IPS-20b (cell line): ENCODE measurements at regions not wholly inside any gene's neighbourhood (a gene's known extent, or its start where the extent isn't known, plus 50 kb on each side); places are given as distances from the start of the nearest gene placed in this dataset.
"Not testable (repeated sequence)": the region's sequence is repeated elsewhere in the genome, so short reads cannot be mapped to it uniquely, and the experiment has no call there.

Experiments used
- H3K27ac ChIP-seq: one replicate; pipeline ENCODE4 v1.5.1; 2013; ENCODE audit warnings: low read length
- H3K27me3 ChIP-seq: 2 replicates; pipeline ENCODE4 v1.6.1; 2013; ENCODE audit warnings: mild to moderate bottlenecking, low read length, inconsistent platforms; ENCODE audit not compliant: insufficient read depth
- H3K36me3 ChIP-seq: 2 replicates; pipeline ENCODE4 v1.6.1; 2013; ENCODE audit warnings: low read depth, mild to moderate bottlenecking, inconsistent platforms, low read length, moderate library complexity; ENCODE audit not compliant: insufficient read depth
- H3K4me1 ChIP-seq: 2 replicates; pipeline ENCODE4 v1.6.1; 2013; ENCODE audit warnings: mild to moderate bottlenecking, control low read depth, inconsistent platforms, low read length, moderate library complexity; ENCODE audit not compliant: insufficient read depth
- H3K4me3 ChIP-seq: 2 replicates; pipeline ENCODE4 v1.5.1; 2013; ENCODE audit warnings: mild to moderate bottlenecking, low read length, inconsistent platforms
- H3K9ac ChIP-seq: 2 replicates; pipeline ENCODE4 v1.6.1; 2013; ENCODE audit warnings: low read depth, mild to moderate bottlenecking, inconsistent platforms, low read length, moderate library complexity
- H3K9me3 ChIP-seq: 2 replicates; pipeline ENCODE4 v1.6.1; 2013; ENCODE audit warnings: mild to moderate bottlenecking, low read depth, low read length, inconsistent platforms; ENCODE audit not compliant: insufficient read depth

DNA sequence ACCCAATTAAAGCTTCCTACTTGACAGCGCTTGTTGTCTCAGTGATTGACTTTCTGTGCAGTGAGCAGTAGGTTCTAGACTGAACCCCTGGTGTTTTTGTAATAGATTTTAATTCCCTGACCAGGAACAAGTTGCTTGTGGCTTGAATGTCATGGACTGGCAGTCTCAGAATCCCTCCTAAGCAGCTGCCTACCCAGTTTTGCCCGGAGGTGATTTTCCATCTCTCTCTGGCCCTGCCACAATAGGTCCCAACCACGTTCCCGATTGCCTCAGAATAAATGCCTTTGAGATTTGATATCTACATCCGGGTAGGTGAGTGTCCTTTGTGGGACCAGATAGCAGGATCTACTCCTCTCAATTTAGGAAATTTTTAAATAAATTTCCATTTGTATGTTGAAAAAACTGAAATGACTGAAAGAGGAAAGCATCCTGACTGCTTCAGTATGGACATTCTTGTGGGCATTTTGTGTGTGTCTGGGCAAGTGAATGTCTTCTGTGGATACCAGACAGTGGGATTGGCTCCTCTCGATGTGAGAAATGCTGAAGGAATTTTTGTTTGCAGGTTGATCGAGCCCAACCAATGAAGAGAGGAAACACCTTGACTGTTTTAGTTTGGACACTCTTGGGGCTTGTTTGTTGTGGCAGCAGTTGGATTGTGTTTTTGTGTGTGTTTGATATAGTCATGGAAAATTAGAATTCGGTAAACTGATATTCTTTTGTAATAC, 1607.4 kb downstream of the C4orf33 start:
- Histone ChIP-seq H3K9ac (no peak overlapping the region), H3K4me3 (no peak overlapping the region), H3K27me3 (no peaks in the 10 kb centered on the region), H3K36me3 (no peaks in the 10 kb centered on the region), H3K27ac (no peak overlapping the region), H3K4me1 (no peaks in the 10 kb centered on the region), H3K9me3 (no peaks in the 10 kb centered on the region)

- Histone ChIP-seq H3K27me3 (no peaks in the 10 kb centered on the region), H3K4me3 (no peak overlapping the region), H3K9ac (no peak overlapping the region), H3K36me3 (no peaks in the 10 kb centered on the region), H3K27ac (no peak overlapping the region), H3K9me3 (no peaks in the 10 kb centered on the region), H3K4me1 (no peaks in the 10 kb centered on the region)
Measured at GRCh38 chr4:130705023-130705422, 1609.1 kb downstream of the C4orf33 start.

DNA sequence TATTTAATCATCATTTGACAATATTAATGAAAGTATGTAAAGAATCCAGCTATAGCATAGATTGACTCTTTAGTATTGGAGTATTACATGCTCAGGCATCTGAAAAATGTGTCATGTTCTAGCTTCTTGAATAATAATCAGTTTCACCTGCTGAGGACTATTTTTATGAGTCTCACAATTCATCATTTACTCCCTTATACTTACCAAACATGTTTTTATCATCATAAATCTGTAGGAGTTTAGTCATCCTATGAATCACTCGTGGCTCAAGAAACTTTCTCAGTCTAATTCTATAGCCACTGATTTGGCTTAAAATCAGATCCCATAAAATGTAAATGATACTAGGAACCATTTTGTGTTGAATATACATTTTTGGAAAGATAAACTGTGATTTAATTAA, 1616.1 kb downstream of the C4orf33 start:
- H3K36me3 ChIP-seq = no peaks in the 10 kb centered on the region
- H3K27ac ChIP-seq = no peak overlapping the region
- no peak overlapping the region for H3K9ac ChIP-seq
- H3K27me3 ChIP-seq = no peaks in the 10 kb centered on the region
- H3K4me1 ChIP-seq = no peaks in the 10 kb centered on the region
- H3K4me3 ChIP-seq = no peak overlapping the region
- no peaks in the 10 kb centered on the region for H3K9me3 ChIP-seq

GRCh38 chr4:130714006-130714405, 1618.1 kb downstream of the C4orf33 start:
- H3K4me1 ChIP-seq = no peaks in the 10 kb centered on the region
- no peak overlapping the region for H3K9ac ChIP-seq
- no peaks in the 10 kb centered on the region for H3K9me3 ChIP-seq
- H3K27ac ChIP-seq = no peak overlapping the region
- H3K27me3 ChIP-seq = no peaks in the 10 kb centered on the region
- no peaks in the 10 kb centered on the region for H3K36me3 ChIP-seq
- no peak overlapping the region for H3K4me3 ChIP-seq

DNA sequence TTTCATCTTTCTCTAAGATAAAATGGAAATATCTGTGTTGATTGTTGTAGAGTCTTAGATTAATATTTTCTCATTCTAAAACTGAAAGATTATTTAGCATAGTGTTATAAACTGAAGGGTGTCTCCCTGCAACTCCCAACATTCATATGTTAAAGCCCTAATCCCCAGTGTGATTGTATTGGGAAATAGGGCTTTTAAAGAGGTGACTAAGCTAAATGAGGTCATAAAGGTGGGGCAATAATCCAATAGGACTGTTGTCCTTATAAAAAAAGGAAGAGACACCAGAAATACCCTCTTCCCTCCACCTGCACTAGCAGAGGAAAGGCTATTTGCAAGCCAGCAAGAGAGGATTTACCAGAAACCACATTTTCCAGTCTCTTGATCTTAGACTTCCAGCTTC, 1626.4 kb downstream of the C4orf33 start:
- Histone ChIP-seq H3K9me3 (no peaks in the 10 kb centered on the region), H3K4me3 (no peak overlapping the region; the same call in 1 of the 2 replicates), H3K27ac (no peak overlapping the region), H3K27me3 (no peaks in the 10 kb centered on the region), H3K9ac (no peak overlapping the region), H3K4me1 (peaks cover 14% of the 10 kb centered on the region; the same call in 1 of the 2 replicates), H3K36me3 (no peaks in the 10 kb centered on the region)

GRCh38 chr4:130736436-130737185, 1640.7 kb downstream of the C4orf33 start:
- no peak overlapping the region for H3K9ac ChIP-seq
- H3K27ac ChIP-seq = no peak overlapping the region
- no peaks in the 10 kb centered on the region for H3K9me3 ChIP-seq
- H3K36me3 ChIP-seq = no peaks in the 10 kb centered on the region
- no peaks in the 10 kb centered on the region for H3K27me3 ChIP-seq
- H3K4me3 ChIP-seq = no peak overlapping the region
- no peaks in the 10 kb centered on the region for H3K4me1 ChIP-seq

GRCh38 chr4:130738233-130738632, 1642.3 kb downstream of the C4orf33 start:
- H3K36me3 ChIP-seq = no peaks in the 10 kb centered on the region

GRCh38 chr4:130747842-130748241, 1651.9 kb downstream of the C4orf33 start:
- Histone ChIP-seq H3K36me3 (no peaks in the 10 kb centered on the region), H3K4me3 (no peak overlapping the region), H3K9ac (no peak overlapping the region), H3K27ac (no peak overlapping the region), H3K4me1 (peaks cover 5% of the 10 kb centered on the region; the same call in 1 of the 2 replicates), H3K27me3 (no peaks in the 10 kb centered on the region), H3K9me3 (no peaks in the 10 kb centered on the region)

More at GRCh38 chr4:130738233-130738632, 1642.3 kb downstream of the C4orf33 start:
- no peak overlapping the region for H3K4me3 ChIP-seq
- H3K9ac ChIP-seq = no peak overlapping the region
- no peaks in the 10 kb centered on the region for H3K4me1 ChIP-seq
- no peak overlapping the region for H3K27ac ChIP-seq
- H3K27me3 ChIP-seq = no peaks in the 10 kb centered on the region
- no peaks in the 10 kb centered on the region for H3K9me3 ChIP-seq

DNA sequence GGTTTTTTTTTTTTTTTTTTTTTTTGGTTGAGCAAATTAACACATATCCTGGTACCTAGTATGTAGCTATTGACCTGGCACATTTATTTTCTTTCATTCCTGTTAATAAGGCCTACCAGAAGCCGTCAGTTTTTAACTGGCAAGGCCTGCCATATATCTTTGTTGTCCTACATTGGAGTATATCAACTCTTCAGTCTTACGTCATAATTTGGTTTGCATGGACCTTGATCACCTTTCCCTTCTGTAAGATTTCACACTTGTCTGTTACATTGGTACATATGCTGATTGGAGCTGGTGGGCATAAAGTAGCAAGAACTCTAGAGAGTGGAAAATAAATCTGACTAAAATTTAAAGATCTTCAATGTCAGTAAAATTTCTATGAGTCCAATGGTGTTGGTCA, 1658.0 kb downstream of the C4orf33 start:
- Histone ChIP-seq H3K4me3 (no peak overlapping the region), H3K27ac (no peak overlapping the region), H3K36me3 (no peaks in the 10 kb centered on the region), H3K27me3 (no peaks in the 10 kb centered on the region), H3K9ac (no peak overlapping the region), H3K9me3 (no peaks in the 10 kb centered on the region), H3K4me1 (no peaks in the 10 kb centered on the region)

- Histone ChIP-seq H3K36me3 (no peaks in the 10 kb centered on the region), H3K4me3 (no peak overlapping the region), H3K27ac (no peak overlapping the region), H3K4me1 (peaks cover 3% of the 10 kb centered on the region; the same call in 1 of the 2 replicates), H3K9me3 (no peaks in the 10 kb centered on the region), H3K27me3 (no peaks in the 10 kb centered on the region), H3K9ac (no peak overlapping the region)
Measured at GRCh38 chr4:130760246-130760645, 1664.3 kb downstream of the C4orf33 start.

DNA sequence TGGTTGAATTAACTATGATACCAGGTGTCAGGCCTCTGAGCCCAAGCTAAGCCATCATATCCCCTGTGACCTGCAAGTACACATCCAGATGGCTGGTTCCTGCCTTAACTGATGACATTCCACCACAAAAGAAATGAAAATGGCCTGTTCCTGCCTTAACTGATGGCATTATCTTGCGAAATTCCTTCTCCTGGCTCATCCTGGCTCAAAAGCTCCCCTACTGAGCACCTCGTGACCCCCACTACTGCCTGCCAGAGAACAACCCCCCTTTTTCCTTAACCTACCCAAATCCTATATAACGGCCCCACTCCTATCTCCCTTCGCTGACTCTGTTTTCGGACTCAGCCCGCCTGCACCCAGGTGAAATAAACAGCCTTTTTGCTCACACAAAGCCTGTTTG, 1671.4 kb downstream of the C4orf33 start:
- Histone ChIP-seq H3K4me1 (peaks cover 23% of the 10 kb centered on the region), H3K9ac (peak overlapping the region; percentile 45; the same call in 1 of the 2 replicates), H3K27ac (peak overlapping the region; percentile 51), H3K4me3 (peak overlapping the region; percentile 51)
- not testable (repeated sequence) for H3K9me3 ChIP-seq, H3K36me3 ChIP-seq, H3K27me3 ChIP-seq

DNA sequence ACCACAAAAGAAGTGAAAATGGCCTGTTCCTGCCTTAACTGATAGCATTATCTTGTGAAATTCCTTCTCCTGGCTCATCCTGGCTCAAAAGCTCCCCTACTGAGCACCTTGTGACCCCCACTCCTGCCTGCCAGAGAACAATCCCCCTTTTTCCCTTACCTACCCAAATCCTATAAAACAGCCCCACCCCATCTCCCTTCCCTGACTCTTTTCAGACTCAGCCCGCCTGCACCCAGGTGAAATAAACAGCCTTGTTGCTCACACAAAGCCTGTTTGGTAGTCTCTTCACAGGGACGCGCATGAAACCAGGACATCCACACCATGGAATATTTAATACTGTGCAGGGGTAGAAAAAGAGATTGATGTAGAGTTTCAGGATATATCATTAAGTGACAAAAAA, 1677.0 kb downstream of the C4orf33 start:
- H3K27me3 ChIP-seq, H3K4me3 ChIP-seq, H3K36me3 ChIP-seq, H3K27ac ChIP-seq, H3K4me1 ChIP-seq, H3K9me3 ChIP-seq: not testable (repeated sequence)
- peak overlapping the region; percentile 67; the same call in 1 of the 2 replicates for H3K9ac ChIP-seq
